ENCODE measurements at regions not wholly inside any gene's neighbourhood (a gene's known extent, or its start where the extent isn't known, plus 50 kb on each side); places are given as distances from the start of the nearest gene placed in this dataset.

DNA sequence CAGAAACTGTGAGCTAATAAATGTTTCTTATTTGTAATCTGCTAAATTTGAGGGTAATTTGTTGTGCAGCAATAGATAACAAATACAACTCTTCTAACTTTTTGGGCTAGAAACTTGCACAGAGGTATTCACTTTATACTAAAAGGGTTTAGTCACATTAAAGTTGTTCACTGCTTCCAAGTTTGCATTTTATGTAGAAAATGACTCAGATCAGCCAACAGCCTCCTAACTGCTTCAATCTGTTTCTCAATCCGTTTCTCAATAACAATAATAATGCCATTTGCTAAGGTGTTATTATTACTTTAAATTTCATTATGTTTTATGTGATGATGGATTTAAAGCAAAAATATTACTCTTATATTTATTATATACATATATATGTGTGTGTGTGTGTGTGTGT, 213.9 kb downstream of the CENPW start:
- TF ChIP-seq CTCF (IDR thresholded peaks at IDR 0.05; ENCODE audit: insufficient read depth, low read depth, low read length) (no peak), EZH2 (IDR thresholded peaks at IDR 0.05; ENCODE audit: insufficient read depth, low read length) (no peak)
